ENCODE measurements at regions not wholly inside any gene's neighbourhood (a gene's known extent, or its start where the extent isn't known, plus 50 kb on each side); places are given as distances from the start of the nearest gene placed in this dataset.

DNA sequence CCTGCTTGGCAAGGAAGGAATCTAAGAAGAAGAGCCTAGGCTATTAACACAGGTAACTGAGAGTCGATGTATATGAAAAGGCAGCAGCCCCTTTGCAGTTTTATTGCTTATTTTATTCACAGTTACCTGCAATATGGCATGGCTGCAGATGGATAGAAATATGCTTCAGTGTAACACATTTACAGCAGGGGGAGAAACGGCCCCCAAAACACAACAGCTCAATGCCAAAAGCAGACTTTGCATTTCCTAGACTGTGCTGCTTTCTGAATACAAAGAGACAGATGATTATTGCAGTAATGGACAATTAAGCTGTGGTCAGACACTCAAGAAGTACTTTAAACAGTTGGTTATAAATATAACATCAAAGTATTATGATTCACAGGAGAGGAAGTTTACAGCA, 108.0 kb upstream of the CDH13 start:
- no peak for TF ChIP-seq POLR2AphosphoS5 (IDR thresholded peaks at IDR 0.05; ENCODE audit: low read depth, low read length)
- TF ChIP-seq RXRA (IDR thresholded peaks at IDR 0.05; ENCODE audit: borderline replicate concordance, low read depth) = no peak
- TF ChIP-seq, protein P1, sequence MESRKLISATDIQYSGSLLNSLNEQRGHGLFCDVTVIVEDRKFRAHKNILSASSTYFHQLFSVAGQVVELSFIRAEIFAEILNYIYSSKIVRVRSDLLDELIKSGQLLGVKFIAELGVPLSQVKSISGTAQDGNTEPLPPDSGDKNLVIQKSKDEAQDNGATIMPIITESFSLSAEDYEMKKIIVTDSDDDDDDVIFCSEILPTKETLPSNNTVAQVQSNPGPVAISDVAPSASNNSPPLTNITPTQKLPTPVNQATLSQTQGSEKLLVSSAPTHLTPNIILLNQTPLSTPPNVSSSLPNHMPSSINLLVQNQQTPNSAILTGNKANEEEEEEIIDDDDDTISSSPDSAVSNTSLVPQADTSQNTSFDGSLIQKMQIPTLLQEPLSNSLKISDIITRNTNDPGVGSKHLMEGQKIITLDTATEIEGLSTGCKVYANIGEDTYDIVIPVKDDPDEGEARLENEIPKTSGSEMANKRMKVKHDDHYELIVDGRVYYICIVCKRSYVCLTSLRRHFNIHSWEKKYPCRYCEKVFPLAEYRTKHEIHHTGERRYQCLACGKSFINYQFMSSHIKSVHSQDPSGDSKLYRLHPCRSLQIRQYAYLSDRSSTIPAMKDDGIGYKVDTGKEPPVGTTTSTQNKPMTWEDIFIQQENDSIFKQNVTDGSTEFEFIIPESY (IDR thresholded peaks at IDR 0.05; ENCODE audit: borderline replicate concordance, low read depth) = no peak
- TF ChIP-seq, protein P2, sequence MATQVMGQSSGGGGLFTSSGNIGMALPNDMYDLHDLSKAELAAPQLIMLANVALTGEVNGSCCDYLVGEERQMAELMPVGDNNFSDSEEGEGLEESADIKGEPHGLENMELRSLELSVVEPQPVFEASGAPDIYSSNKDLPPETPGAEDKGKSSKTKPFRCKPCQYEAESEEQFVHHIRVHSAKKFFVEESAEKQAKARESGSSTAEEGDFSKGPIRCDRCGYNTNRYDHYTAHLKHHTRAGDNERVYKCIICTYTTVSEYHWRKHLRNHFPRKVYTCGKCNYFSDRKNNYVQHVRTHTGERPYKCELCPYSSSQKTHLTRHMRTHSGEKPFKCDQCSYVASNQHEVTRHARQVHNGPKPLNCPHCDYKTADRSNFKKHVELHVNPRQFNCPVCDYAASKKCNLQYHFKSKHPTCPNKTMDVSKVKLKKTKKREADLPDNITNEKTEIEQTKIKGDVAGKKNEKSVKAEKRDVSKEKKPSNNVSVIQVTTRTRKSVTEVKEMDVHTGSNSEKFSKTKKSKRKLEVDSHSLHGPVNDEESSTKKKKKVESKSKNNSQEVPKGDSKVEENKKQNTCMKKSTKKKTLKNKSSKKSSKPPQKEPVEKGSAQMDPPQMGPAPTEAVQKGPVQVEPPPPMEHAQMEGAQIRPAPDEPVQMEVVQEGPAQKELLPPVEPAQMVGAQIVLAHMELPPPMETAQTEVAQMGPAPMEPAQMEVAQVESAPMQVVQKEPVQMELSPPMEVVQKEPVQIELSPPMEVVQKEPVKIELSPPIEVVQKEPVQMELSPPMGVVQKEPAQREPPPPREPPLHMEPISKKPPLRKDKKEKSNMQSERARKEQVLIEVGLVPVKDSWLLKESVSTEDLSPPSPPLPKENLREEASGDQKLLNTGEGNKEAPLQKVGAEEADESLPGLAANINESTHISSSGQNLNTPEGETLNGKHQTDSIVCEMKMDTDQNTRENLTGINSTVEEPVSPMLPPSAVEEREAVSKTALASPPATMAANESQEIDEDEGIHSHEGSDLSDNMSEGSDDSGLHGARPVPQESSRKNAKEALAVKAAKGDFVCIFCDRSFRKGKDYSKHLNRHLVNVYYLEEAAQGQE (IDR thresholded peaks at IDR 0.05; ENCODE audit: low read depth, low read length) = no peak
- TF ChIP-seq TEAD4 (IDR thresholded peaks at IDR 0.05; ENCODE audit: borderline replicate concordance, insufficient read depth) = no peak
- TF ChIP-seq EP300 (IDR thresholded peaks at IDR 0.05; ENCODE audit: borderline replicate concordance in 1 of 2, low read depth in 1 of 2, low read length in 1 of 2) = no peak

Data from SK-N-SH (cell line).